Activated CD8-positive, alpha-beta memory T cell treated with anti-CD3 and anti-CD28 coated beads for 48 hours (primary cell): ENCODE measurements at regions not wholly inside any gene's neighbourhood (a gene's known extent, or its start where the extent isn't known, plus 50 kb on each side); places are given as distances from the start of the nearest gene placed in this dataset.

Source experiments
- DNase-seq, 3 experiments: peaks; one replicate each; pipeline ENCODE4 v3.0.0-alpha.2; 2020; ENCODE audit warnings: low read depth in 2 of 3, low spot score in 2 of 3

- DNase-seq: no peak
Observed at GRCh38 chr3:194738254-194739093, 52.8 kb downstream of the FAM43A start.

- no peak for DNase-seq
Observed at GRCh38 chr3:194739498-194740284, 54.0 kb downstream of the FAM43A start.

GRCh38 chr3:194740859-194741491 lies 55.3 kb downstream of the FAM43A start:
- no peak for DNase-seq

- no peak for DNase-seq
Observed at GRCh38 chr3:194741916-194742315, 56.2 kb downstream of the FAM43A start.

- DNase-seq: no peak
Observed at GRCh38 chr3:194744826-194745225, 59.1 kb downstream of the FAM43A start.

GRCh38 chr3:194745422-194746184 lies 59.9 kb downstream of the FAM43A start:
- DNase-seq: no peak

- DNase-seq: no peak
Observed at GRCh38 chr3:194748225-194748624, 62.5 kb downstream of the FAM43A start.

- DNase-seq: no peak
Observed at GRCh38 chr3:194749631-194750490, 64.2 kb downstream of the FAM43A start.

- no peak for DNase-seq
Observed at GRCh38 chr3:194750491-194750828, 64.8 kb downstream of the FAM43A start.

GRCh38 chr3:194755671-194756459 lies 70.2 kb downstream of the FAM43A start:
- DNase-seq: no peak

GRCh38 chr3:194756460-194756779 lies 70.7 kb downstream of the FAM43A start:
- no peak for DNase-seq

GRCh38 chr3:194756791-194757325 lies 71.2 kb downstream of the FAM43A start:
- DNase-seq: no peak

GRCh38 chr3:194757647-194758061 lies 72.0 kb downstream of the FAM43A start:
- DNase-seq: no peak

GRCh38 chr3:194758716-194759115 lies 73.0 kb downstream of the FAM43A start:
- no peak for DNase-seq

- DNase-seq: no peak
Observed at GRCh38 chr3:194760494-194761137, 74.9 kb downstream of the FAM43A start.

- DNase-seq: no peak
Observed at GRCh38 chr3:194761384-194761783, 75.7 kb downstream of the FAM43A start.

- no peak for DNase-seq
Observed at GRCh38 chr3:194766845-194767244, 81.2 kb downstream of the FAM43A start.

GRCh38 chr3:194767446-194768207 lies 81.9 kb downstream of the FAM43A start:
- DNase-seq: no peak
